Endothelial cell of umbilical vein (primary cell): ENCODE measurements at regions not wholly inside any gene's neighbourhood (a gene's known extent, or its start where the extent isn't known, plus 50 kb on each side); places are given as distances from the start of the nearest gene placed in this dataset.

Source experiments
- BruUV-seq: library from RNA; stranded (reverse); fragments of 400-500 nt; replicated peaks from 2 replicates; lab custom pipeline; 2021; lab: Mats Ljungman, UMichigan
- CTCF ChIA-PET: fragments of 300-600, 350-600 bp; sonication (Branson Sonifier 250); formaldehyde crosslinking; loops from one replicate; lab custom pipeline; 2021; ENCODE audit warnings: antibody characterized with exemption, inconsistent platforms; lab: Charles Lee
- POLR2A ChIA-PET: fragments of 300-600, 350-600 bp; sonication (Branson Sonifier 250); formaldehyde crosslinking; loops from one replicate; lab custom pipeline; 2021; ENCODE audit warnings: antibody characterized with exemption, inconsistent platforms; lab: Charles Lee
- DNase-seq: peaks from one replicate; pipeline ENCODE4 v3.0.0-alpha.2; 2011; ENCODE audit warnings: low read depth, low spot score
- FAIRE-seq: peaks from 2 replicates; lab custom pipeline; 2011; peaks lifted over from hg19 to GRCh38; lab: Jason Lieb, UNC
- H2AFZ ChIP-seq: 2 replicates; pipeline ENCODE4 v1.6.0; 2012; ENCODE audit warnings: low read depth, low read length, control low read depth, inconsistent platforms
- H3K27ac ChIP-seq: 2 replicates; pipeline ENCODE4 v1.5.1; 2011; ENCODE audit warnings: low read depth, mild to moderate bottlenecking, control low read depth, low read length, moderate library complexity; ENCODE audit not compliant: insufficient read depth
- H3K27me3 ChIP-seq, 2 experiments: 2 replicates each; pipeline versions ENCODE4 v1.6.0 to v1.6.1; 2011; ENCODE audit warnings: low read length in 2 of 2, mixed read lengths in 1 of 2; ENCODE audit not compliant: control insufficient read depth in 2 of 2, insufficient read depth in 2 of 2
- H3K36me3 ChIP-seq, 2 experiments: 2 replicates in 1 of 2; 3 replicates in 1 of 2; pipeline ENCODE4 v1.5.1; 2011; ENCODE audit warnings: low read length in 2 of 2, mild to moderate bottlenecking in 1 of 2, moderate library complexity in 1 of 2; ENCODE audit not compliant: control insufficient read depth in 2 of 2, insufficient read depth in 2 of 2; ENCODE audit errors: extremely low read depth in 1 of 2
- H3K4me1 ChIP-seq: 3 replicates; pipeline ENCODE4 v1.5.1; 2011; ENCODE audit warnings: mild to moderate bottlenecking, low read length; ENCODE audit not compliant: control insufficient read depth, insufficient read depth; ENCODE audit errors: extremely low read depth
- H3K4me2 ChIP-seq: 2 replicates; pipeline ENCODE4 v1.6.1; 2011; ENCODE audit warnings: low read length, control low read depth, mixed read lengths; ENCODE audit not compliant: insufficient read depth
- H3K4me3 ChIP-seq, 3 experiments: fragments of 200-600 bp in 1 of 3; sonication (generic), shearing (Covaris generic) in 1 of 3; replicated peaks in 1 of 3; 2 replicates each; pipeline ENCODE4 v1.5.1; 2011 to 2016; ENCODE audit warnings: control low read depth in 3 of 3, low read length in 3 of 3, mild to moderate bottlenecking in 2 of 3, inconsistent platforms in 1 of 3, low read depth in 1 of 3, moderate library complexity in 1 of 3; ENCODE audit not compliant: insufficient read depth in 1 of 3
- H3K79me2 ChIP-seq: 2 replicates; pipeline ENCODE4 v1.6.0; 2012; ENCODE audit warnings: low read length, inconsistent platforms; ENCODE audit not compliant: control insufficient read depth, insufficient read depth
- H3K9ac ChIP-seq: replicated peaks from 2 replicates; pipeline ENCODE3; 2011; ENCODE audit warnings: low read length, control low read depth; ENCODE audit not compliant: insufficient read depth; ENCODE audit errors: extremely low read depth
- H3K9me1 ChIP-seq: replicated peaks from 3 replicates; pipeline ENCODE4 v1.6.0; 2011; ENCODE audit warnings: mild to moderate bottlenecking, low read length; ENCODE audit not compliant: control insufficient read depth, insufficient read depth; ENCODE audit errors: extremely low read depth
- H3K9me3 ChIP-seq: replicated peaks from 2 replicates; pipeline ENCODE4 v1.5.1; 2012; ENCODE audit warnings: low read length, inconsistent platforms; ENCODE audit not compliant: control insufficient read depth, insufficient read depth
- H4K20me1 ChIP-seq: replicated peaks from 2 replicates; pipeline ENCODE3; 2011; ENCODE audit warnings: mild to moderate bottlenecking, low read length; ENCODE audit not compliant: control insufficient read depth, insufficient read depth; ENCODE audit errors: extremely low read depth
- EZH2 ChIP-seq: IDR thresholded peaks from 2 replicates; pipeline ENCODE4 v1.6.1; 2012; ENCODE audit warnings: borderline replicate concordance, low read depth, mild to moderate bottlenecking, moderate library complexity, low read length, inconsistent platforms; ENCODE audit not compliant: severe bottlenecking
- FOS ChIP-seq: IDR thresholded peaks from 2 replicates; pipeline ENCODE4 v1.6.1; 2011; ENCODE audit warnings: mild to moderate bottlenecking, low read length, moderate library complexity, borderline replicate concordance; ENCODE audit not compliant: insufficient read depth
- GATA2 ChIP-seq: IDR thresholded peaks from 2 replicates; pipeline ENCODE4 v1.7.0; 2011; ENCODE audit warnings: low read depth, mild to moderate bottlenecking, moderate library complexity, mixed read lengths, low read length; ENCODE audit not compliant: insufficient read length, insufficient read depth
- JUN ChIP-seq: IDR thresholded peaks from 2 replicates; pipeline ENCODE4 v1.6.1; 2011; ENCODE audit warnings: borderline replicate concordance, low read depth; ENCODE audit not compliant: insufficient read length, insufficient read depth
- MYC ChIP-seq: IDR thresholded peaks from one replicate; pipeline ENCODE4 v1.6.1; 2011; ENCODE audit warnings: mild to moderate bottlenecking, low read depth, low read length
- POLR2A ChIP-seq: IDR thresholded peaks from 2 replicates; pipeline ENCODE4 v1.6.1; 2012; ENCODE audit warnings: low read depth, mild to moderate bottlenecking, control low read depth, low read length
- POLR2AphosphoS5 ChIP-seq: IDR thresholded peaks from 2 replicates; pipeline ENCODE4 v1.6.1; 2012; ENCODE audit warnings: low read depth, mild to moderate bottlenecking, control low read depth, low read length, moderate library complexity; ENCODE audit not compliant: insufficient read depth
- dilution Hi-C: fragments of 300-500 bp; cut with MboI; formaldehyde crosslinking; loops from one replicate; pipeline ENCODE4 v1.15.0; 2019; ENCODE audit warnings: low sequenced_read_pairs; ENCODE audit not compliant: extremely low pct_ligation_motif_present
- intact Hi-C: fragments of 100-400 bp; cut with micrococcal nuclease; formaldehyde crosslinking; loops from one replicate; pipeline ENCODE4 v1.10.0; 2022
- TF ChIP-seq, protein P1 (sequence below), 2 donors: IDR thresholded peaks; 1 replicate in 1 of 2; 2 replicates in 1 of 2; pipeline ENCODE4 v1.5.1; 2011; ENCODE audit warnings: low read length in 2 of 2, mild to moderate bottlenecking in 2 of 2, moderate library complexity in 2 of 2, control low read depth in 1 of 2, inconsistent platforms in 1 of 2, low read depth in 1 of 2; ENCODE audit not compliant: insufficient read depth in 1 of 2; ENCODE audit errors: extremely low read depth in 1 of 2
- TF ChIP-seq, protein P2 (sequence below): IDR thresholded peaks from 2 replicates; pipeline ENCODE4 v1.6.1; 2011; ENCODE audit not compliant: insufficient read depth, insufficient read length

DNA sequence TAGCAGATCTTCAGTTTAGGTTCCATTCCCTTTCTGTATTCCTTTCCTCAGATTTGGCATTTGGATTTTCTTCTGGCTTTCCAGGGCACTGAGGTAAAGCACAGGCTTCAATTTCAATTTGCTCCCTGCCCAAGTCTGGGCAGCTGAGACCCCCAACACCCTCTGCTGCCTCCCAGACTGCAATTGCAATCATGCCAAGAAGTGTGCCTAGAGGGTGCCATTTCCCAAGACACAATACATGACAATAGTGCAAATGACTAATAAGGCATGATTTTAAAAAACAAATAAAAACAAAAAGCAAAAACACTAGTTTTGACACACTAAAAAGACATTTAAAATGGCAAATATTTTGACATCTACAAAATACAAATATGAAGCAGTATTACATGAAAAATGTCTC is 364.8 kb downstream of the EPM2A start:
- Histone ChIP-seq H3K4me1 (no peaks in the 10 kb centered on the region), H3K27me3 (no peaks in the 10 kb centered on the region), H3K4me3 (no peak overlapping the region), H2AFZ (no peak overlapping the region), H3K9me3 (no peaks in the 10 kb centered on the region), H3K9ac (no peak overlapping the region), H3K36me3 (no peaks in the 10 kb centered on the region), H3K4me2 (no peak overlapping the region), H4K20me1 (no peaks in the 10 kb centered on the region), H3K9me1 (no peaks in the 10 kb centered on the region), H3K79me2 (no peaks in the 10 kb centered on the region), H3K27ac (no peak overlapping the region)
- TF ChIP-seq POLR2AphosphoS5 (no peak), JUN (no peak), POLR2A (no peak), EZH2 (no peak), FOS (no peak), GATA2 (no peak), MYC (no peak)
- TF ChIP-seq, protein P1, sequence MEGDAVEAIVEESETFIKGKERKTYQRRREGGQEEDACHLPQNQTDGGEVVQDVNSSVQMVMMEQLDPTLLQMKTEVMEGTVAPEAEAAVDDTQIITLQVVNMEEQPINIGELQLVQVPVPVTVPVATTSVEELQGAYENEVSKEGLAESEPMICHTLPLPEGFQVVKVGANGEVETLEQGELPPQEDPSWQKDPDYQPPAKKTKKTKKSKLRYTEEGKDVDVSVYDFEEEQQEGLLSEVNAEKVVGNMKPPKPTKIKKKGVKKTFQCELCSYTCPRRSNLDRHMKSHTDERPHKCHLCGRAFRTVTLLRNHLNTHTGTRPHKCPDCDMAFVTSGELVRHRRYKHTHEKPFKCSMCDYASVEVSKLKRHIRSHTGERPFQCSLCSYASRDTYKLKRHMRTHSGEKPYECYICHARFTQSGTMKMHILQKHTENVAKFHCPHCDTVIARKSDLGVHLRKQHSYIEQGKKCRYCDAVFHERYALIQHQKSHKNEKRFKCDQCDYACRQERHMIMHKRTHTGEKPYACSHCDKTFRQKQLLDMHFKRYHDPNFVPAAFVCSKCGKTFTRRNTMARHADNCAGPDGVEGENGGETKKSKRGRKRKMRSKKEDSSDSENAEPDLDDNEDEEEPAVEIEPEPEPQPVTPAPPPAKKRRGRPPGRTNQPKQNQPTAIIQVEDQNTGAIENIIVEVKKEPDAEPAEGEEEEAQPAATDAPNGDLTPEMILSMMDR (IDR thresholded peaks at IDR 0.05; ENCODE audit: extremely low read depth in 1 of 2, insufficient read depth in 1 of 2, low read depth in 1 of 2, low read length in 2 of 2) = no peak
- TF ChIP-seq, protein P2, sequence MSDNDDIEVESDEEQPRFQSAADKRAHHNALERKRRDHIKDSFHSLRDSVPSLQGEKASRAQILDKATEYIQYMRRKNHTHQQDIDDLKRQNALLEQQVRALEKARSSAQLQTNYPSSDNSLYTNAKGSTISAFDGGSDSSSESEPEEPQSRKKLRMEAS = no peak
- dilution Hi-C loops = no loop called here
- no peak for DNase-seq
- BruUV-seq = no TSS peak
- CTCF ChIA-PET = no interaction called here
- intact Hi-C loops = no loop called here
- FAIRE-seq = no peak
- POLR2A ChIA-PET = no interaction called here
